Bronchial epithelial cell (primary cell): ENCODE measurements at regions not wholly inside any gene's neighbourhood (a gene's known extent, or its start where the extent isn't known, plus 50 kb on each side); places are given as distances from the start of the nearest gene placed in this dataset.
"Not testable (repeated sequence)": the region's sequence is repeated elsewhere in the genome, so short reads cannot be mapped to it uniquely, and the experiment has no call there.

Source experiments
- DNase-seq: peaks from one replicate; pipeline ENCODE4 v3.0.0-alpha.2; 2010; ENCODE audit warnings: low read depth
- FAIRE-seq: peaks from 2 replicates; lab custom pipeline; 2011; peaks lifted over from hg19 to GRCh38; lab: Jason Lieb, UNC
- H3K27me3 ChIP-seq: 2 replicates; pipeline ENCODE4 v1.5.1; 2011; ENCODE audit warnings: low read length; ENCODE audit not compliant: control insufficient read depth, insufficient read depth
- H3K36me3 ChIP-seq: 2 replicates; pipeline ENCODE4 v1.5.1; 2011; ENCODE audit warnings: low read length; ENCODE audit not compliant: control insufficient read depth, insufficient read depth
- H3K4me3 ChIP-seq: 2 replicates; pipeline ENCODE4 v1.5.1; 2011; ENCODE audit warnings: mild to moderate bottlenecking, low read depth, low read length, control low read depth
- CTCF ChIP-seq: IDR thresholded peaks from 2 replicates; pipeline ENCODE4 v1.5.1; 2011; ENCODE audit warnings: mild to moderate bottlenecking, moderate library complexity, low read length, control low read depth, inconsistent platforms; ENCODE audit not compliant: insufficient read depth, severe bottlenecking

GRCh38 chr16:79381603-79382042 is 218.9 kb downstream of the MAF start:
- no peaks in the 10 kb centered on the region for H3K36me3 ChIP-seq
- FAIRE-seq = no peak
- no peak for DNase-seq
- no peak for TF ChIP-seq CTCF
- H3K4me3 ChIP-seq = no peak overlapping the region
- H3K27me3 ChIP-seq = no peaks in the 10 kb centered on the region

- TF ChIP-seq CTCF = no peak
- Histone ChIP-seq H3K36me3 (no peaks in the 10 kb centered on the region), H3K27me3 (no peaks in the 10 kb centered on the region), H3K4me3 (no peak overlapping the region)
- no peak for FAIRE-seq
- DNase-seq = no peak
Measured at GRCh38 chr16:79380995-79381602, 219.4 kb downstream of the MAF start.

GRCh38 chr16:79379095-79379494 is 221.4 kb downstream of the MAF start:
- H3K27me3 ChIP-seq = no peaks in the 10 kb centered on the region
- no peak overlapping the region for H3K4me3 ChIP-seq
- DNase-seq (peak; percentile 25), FAIRE-seq (no peak)
- no peak for TF ChIP-seq CTCF
- no peaks in the 10 kb centered on the region for H3K36me3 ChIP-seq

GRCh38 chr16:79377082-79377481 is 223.5 kb downstream of the MAF start:
- not testable (repeated sequence) for H3K4me3 ChIP-seq, FAIRE-seq, DNase-seq, H3K27me3 ChIP-seq, H3K36me3 ChIP-seq

- DNase-seq (no peak), FAIRE-seq (no peak)
Measured at GRCh38 chr16:79375351-79375750, 225.2 kb downstream of the MAF start.

GRCh38 chr16:79372503-79373184 is 227.9 kb downstream of the MAF start:
- no peak overlapping the region for H3K4me3 ChIP-seq
- H3K36me3 ChIP-seq = no peaks in the 10 kb centered on the region
- H3K27me3 ChIP-seq = no peaks in the 10 kb centered on the region
- DNase-seq (peak; percentile 89), FAIRE-seq (no peak)
- TF ChIP-seq CTCF = no peak

More at GRCh38 chr16:79375351-79375750, 225.2 kb downstream of the MAF start:
- no peak for TF ChIP-seq CTCF
- H3K27me3 ChIP-seq = no peaks in the 10 kb centered on the region
- no peak overlapping the region for H3K4me3 ChIP-seq
- no peaks in the 10 kb centered on the region for H3K36me3 ChIP-seq
